KMS-11 (cell line): ENCODE measurements at regions not wholly inside any gene's neighbourhood (a gene's known extent, or its start where the extent isn't known, plus 50 kb on each side); places are given as distances from the start of the nearest gene placed in this dataset.

Source experiments
- H2AFZ ChIP-seq: fragments of 200-600 bp; sonication (generic); 2 replicates; pipeline ENCODE4 v1.6.1; 2016; ENCODE audit warnings: antibody characterized with exemption, mixed run types, low read depth
- H3K27ac ChIP-seq: fragments of 200-600 bp; sonication (generic); 2 replicates; pipeline ENCODE4 v1.6.1; 2016; ENCODE audit warnings: mild to moderate bottlenecking, mixed run types
- H3K27me3 ChIP-seq: fragments of 200-600 bp; sonication (generic); 2 replicates; pipeline ENCODE4 v1.6.1; 2017; ENCODE audit warnings: mild to moderate bottlenecking, low read depth, mixed run types, moderate library complexity; ENCODE audit not compliant: insufficient read depth
- H3K36me3 ChIP-seq: fragments of 200-600 bp; sonication (generic); 2 replicates; pipeline ENCODE4 v1.6.1; 2017; ENCODE audit warnings: mild to moderate bottlenecking, mixed run types; ENCODE audit not compliant: insufficient read depth
- H3K4me1 ChIP-seq: fragments of 200-600 bp; sonication (generic); 2 replicates; pipeline ENCODE4 v1.6.1; 2016; ENCODE audit warnings: mild to moderate bottlenecking, low read depth, mixed run types; ENCODE audit not compliant: poor library complexity, severe bottlenecking
- H3K4me2 ChIP-seq: fragments of 200-600 bp; sonication (generic); 2 replicates; pipeline ENCODE4 v1.7.0; 2016; ENCODE audit warnings: mild to moderate bottlenecking, mixed run types
- H3K4me3 ChIP-seq: fragments of 200-600 bp; sonication (generic); IDR thresholded peaks from 2 replicates; pipeline ENCODE4 v1.6.1; 2017; ENCODE audit warnings: low read depth, low read length, mixed read lengths; ENCODE audit not compliant: insufficient read depth
- H3K79me2 ChIP-seq: fragments of 200-600 bp; sonication (generic); 2 replicates; pipeline ENCODE4 v1.6.1; 2016; ENCODE audit warnings: low read depth, mixed run types; ENCODE audit not compliant: insufficient read depth
- H3K9ac ChIP-seq: fragments of 200-600 bp; sonication (generic); 2 replicates; pipeline ENCODE4 v1.6.1; 2016; ENCODE audit warnings: mild to moderate bottlenecking, mixed run types
- H4K20me1 ChIP-seq: fragments of 200-600 bp; sonication (generic); 2 replicates; pipeline ENCODE4 v1.6.1; 2016; ENCODE audit warnings: mild to moderate bottlenecking, mixed run types; ENCODE audit not compliant: insufficient read depth
- TF ChIP-seq, protein P1 (sequence below): fragments of 200-600 bp; sonication (generic); conservative IDR thresholded peaks from 2 replicates; pipeline ENCODE4 v1.6.1; 2017; ENCODE audit warnings: low read depth, mild to moderate bottlenecking, antibody characterized with exemption, low read length, moderate library complexity, mixed read lengths

DNA sequence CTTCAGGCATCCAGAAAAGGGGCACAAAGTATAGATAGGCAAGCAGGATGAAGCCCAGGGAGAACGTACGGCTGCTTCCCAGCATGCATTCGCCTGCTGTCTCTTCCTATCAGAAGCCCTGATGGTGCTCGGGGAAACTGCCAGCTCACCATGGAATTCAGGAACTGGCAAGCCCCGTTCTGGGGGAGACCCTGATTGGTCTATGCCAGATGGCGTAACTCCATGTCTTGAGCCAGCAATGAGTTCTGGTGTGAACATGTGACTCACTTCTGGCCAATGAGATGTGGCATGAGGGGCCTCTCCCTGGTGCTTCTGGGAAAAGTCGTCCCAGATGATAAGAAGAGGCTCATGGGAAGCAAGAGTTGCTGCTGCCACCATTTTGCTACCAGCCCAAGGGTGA lies 270.8 kb downstream of the BCL11B start:
- Histone ChIP-seq H3K27ac (no peak overlapping the region), H2AFZ (no peak overlapping the region), H3K27me3 (no peaks in the 10 kb centered on the region), H4K20me1 (no peaks in the 10 kb centered on the region), H3K36me3 (no peaks in the 10 kb centered on the region), H3K4me3 (no peak overlapping the region), H3K9ac (no peak overlapping the region), H3K4me2 (no peak overlapping the region), H3K4me1 (no peaks in the 10 kb centered on the region), H3K79me2 (no peaks in the 10 kb centered on the region)
- TF ChIP-seq, protein P1, sequence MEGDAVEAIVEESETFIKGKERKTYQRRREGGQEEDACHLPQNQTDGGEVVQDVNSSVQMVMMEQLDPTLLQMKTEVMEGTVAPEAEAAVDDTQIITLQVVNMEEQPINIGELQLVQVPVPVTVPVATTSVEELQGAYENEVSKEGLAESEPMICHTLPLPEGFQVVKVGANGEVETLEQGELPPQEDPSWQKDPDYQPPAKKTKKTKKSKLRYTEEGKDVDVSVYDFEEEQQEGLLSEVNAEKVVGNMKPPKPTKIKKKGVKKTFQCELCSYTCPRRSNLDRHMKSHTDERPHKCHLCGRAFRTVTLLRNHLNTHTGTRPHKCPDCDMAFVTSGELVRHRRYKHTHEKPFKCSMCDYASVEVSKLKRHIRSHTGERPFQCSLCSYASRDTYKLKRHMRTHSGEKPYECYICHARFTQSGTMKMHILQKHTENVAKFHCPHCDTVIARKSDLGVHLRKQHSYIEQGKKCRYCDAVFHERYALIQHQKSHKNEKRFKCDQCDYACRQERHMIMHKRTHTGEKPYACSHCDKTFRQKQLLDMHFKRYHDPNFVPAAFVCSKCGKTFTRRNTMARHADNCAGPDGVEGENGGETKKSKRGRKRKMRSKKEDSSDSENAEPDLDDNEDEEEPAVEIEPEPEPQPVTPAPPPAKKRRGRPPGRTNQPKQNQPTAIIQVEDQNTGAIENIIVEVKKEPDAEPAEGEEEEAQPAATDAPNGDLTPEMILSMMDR = no peak

DNA sequence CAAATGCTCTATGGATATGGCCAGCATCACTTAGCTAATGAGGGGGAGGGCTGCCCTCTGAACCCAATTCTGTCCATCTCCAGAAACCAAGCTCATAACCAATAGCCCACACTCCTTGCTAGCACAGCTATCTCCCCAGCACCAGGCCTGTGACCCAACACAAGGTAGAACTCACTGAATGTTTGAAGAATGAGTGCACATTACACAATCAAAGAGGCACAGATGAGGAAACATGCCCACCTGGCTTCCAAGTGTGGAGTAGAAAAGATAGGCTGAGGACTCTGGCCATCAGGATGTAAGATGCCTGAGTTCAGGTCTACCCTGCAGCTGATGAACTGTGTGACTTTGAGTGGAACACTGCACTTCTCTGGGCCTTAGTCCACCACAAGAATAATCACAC lies 268.4 kb downstream of the BCL11B start:
- H3K27me3 ChIP-seq = no peaks in the 10 kb centered on the region

DNA sequence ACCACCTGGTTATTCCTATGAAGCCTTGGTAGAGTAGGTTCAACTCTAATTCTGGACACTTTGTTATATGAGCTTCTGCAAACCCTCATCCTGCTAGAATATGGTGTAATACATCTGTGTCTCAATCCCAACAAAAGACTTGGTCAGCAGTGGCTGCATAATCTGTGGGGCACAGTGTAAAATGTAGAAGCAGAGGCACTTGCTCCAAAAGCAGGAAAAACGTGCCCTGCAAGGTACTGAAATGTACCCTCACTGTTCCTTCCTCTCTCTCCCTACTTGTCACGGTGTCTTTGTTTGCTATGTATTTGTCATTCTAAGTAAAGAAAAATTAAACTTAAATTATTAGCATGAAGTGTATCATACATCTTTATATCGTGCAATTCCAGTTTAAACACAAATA lies 267.9 kb downstream of the BCL11B start:
- H2AFZ ChIP-seq = no peak overlapping the region

More for the DNA sequence above, 268.4 kb downstream of the BCL11B start:
- H3K79me2 ChIP-seq = no peaks in the 10 kb centered on the region
- H3K27ac ChIP-seq = no peak overlapping the region
- TF ChIP-seq, protein P1 = no peak
- H3K4me3 ChIP-seq = no peak overlapping the region
- H2AFZ ChIP-seq = no peak overlapping the region
- no peak overlapping the region for H3K4me2 ChIP-seq
- no peaks in the 10 kb centered on the region for H3K36me3 ChIP-seq
- H3K4me1 ChIP-seq = no peaks in the 10 kb centered on the region
- H3K9ac ChIP-seq = no peak overlapping the region
- H4K20me1 ChIP-seq = no peaks in the 10 kb centered on the region

DNA sequence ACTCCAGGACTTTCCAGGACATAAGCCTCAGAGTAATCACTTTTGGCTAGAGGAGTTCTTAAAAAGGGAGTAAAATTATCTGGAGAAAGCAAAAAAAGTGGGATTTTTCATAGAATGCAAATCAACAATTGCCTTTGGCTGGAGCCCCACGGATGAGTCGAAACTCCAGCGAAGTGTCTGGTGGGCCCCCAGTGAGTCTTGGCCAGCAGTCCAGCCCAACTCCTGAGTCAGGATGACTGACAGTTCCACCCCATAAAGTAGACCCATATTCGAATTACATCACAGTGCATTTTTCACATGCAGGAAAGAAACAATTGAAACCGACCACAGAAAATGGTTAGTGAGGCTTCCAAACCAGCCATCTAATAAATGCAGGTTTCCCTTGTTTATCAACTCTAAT lies 265.7 kb downstream of the BCL11B start:
- H3K4me1 ChIP-seq = no peaks in the 10 kb centered on the region
- H4K20me1 ChIP-seq = no peaks in the 10 kb centered on the region
- no peak overlapping the region for H3K27ac ChIP-seq
- H3K4me3 ChIP-seq = no peak overlapping the region
- no peaks in the 10 kb centered on the region for H3K79me2 ChIP-seq
- H3K27me3 ChIP-seq = no peaks in the 10 kb centered on the region
- no peak overlapping the region for H3K4me2 ChIP-seq
- TF ChIP-seq, protein P1 = no peak
- no peaks in the 10 kb centered on the region for H3K36me3 ChIP-seq
- no peak overlapping the region for H3K9ac ChIP-seq
- no peak overlapping the region for H2AFZ ChIP-seq

More for the DNA sequence above, 267.9 kb downstream of the BCL11B start:
- H3K9ac ChIP-seq = no peak overlapping the region
- H3K27ac ChIP-seq = no peak overlapping the region
- H3K79me2 ChIP-seq = no peaks in the 10 kb centered on the region
- TF ChIP-seq, protein P1 = no peak
- no peak overlapping the region for H3K4me3 ChIP-seq
- no peaks in the 10 kb centered on the region for H3K27me3 ChIP-seq
- no peaks in the 10 kb centered on the region for H4K20me1 ChIP-seq
- H3K4me1 ChIP-seq = no peaks in the 10 kb centered on the region
- H3K36me3 ChIP-seq = no peaks in the 10 kb centered on the region
- no peak overlapping the region for H3K4me2 ChIP-seq
